A549 (cell line): ENCODE measurements at regions not wholly inside any gene's neighbourhood (a gene's known extent, or its start where the extent isn't known, plus 50 kb on each side); places are given as distances from the start of the nearest gene placed in this dataset.

ENCODE experiments used
- ATAC-seq, 2 experiments: fragments of 200-7000 bp in 1 of 2; fragments of >200 bp in 1 of 2; cut with Nextera tagmentation in 1 of 2; cut with Tn5 transposase in 1 of 2; 3 replicates each; pipeline versions ENCODE4 v1.8.0 to v1.9.1; 2018 to 2020; ENCODE audit warnings: mild to moderate bottlenecking in 1 of 2, moderate library complexity in 1 of 2
- CTCF ChIA-PET: fragments of 300-600 bp; sonication (Branson Sonifier 250); formaldehyde crosslinking; extraction: SDS; loops from one replicate; lab custom pipeline; 2021; ENCODE audit warnings: antibody characterized with exemption, inconsistent platforms; lab: Yijun Ruan, JAX
- POLR2A ChIA-PET: fragments of 350-600 bp; formaldehyde crosslinking; extraction: SDS; loops from one replicate; lab custom pipeline; 2021; ENCODE audit warnings: antibody characterized with exemption, inconsistent platforms; lab: Yijun Ruan, JAX
- DNase-seq, 2 experiments: peaks; one replicate each; pipeline versions ENCODE4 v3.0.0 to v3.0.0-alpha.2; 2011 to 2016; ENCODE audit warnings: low read depth in 1 of 2, low spot score in 1 of 2
- FAIRE-seq: peaks from 2 replicates; lab custom pipeline; 2011; peaks lifted over from hg19 to GRCh38; lab: Jason Lieb, UNC
- H3K27ac ChIP-seq, 2 experiments: fragments of >200 bp; sonication (Bioruptor Twin); formaldehyde crosslinking; 3 replicates each; pipeline ENCODE4 v1.5.1; 2016 to 2017
- H3K4me1 ChIP-seq: fragments of >200 bp; sonication (Bioruptor Twin); formaldehyde crosslinking; 3 replicates; pipeline ENCODE4 v1.6.1; 2016
- H3K4me2 ChIP-seq: fragments of >200 bp; sonication (Bioruptor Twin); formaldehyde crosslinking; 3 replicates; pipeline ENCODE4 v1.6.1; 2016
- H3K4me3 ChIP-seq: fragments of >200 bp; sonication (Bioruptor Twin); formaldehyde crosslinking; 3 replicates; pipeline ENCODE4 v1.5.1; 2016
- H3K9me3 ChIP-seq: fragments of >200 bp; sonication (Bioruptor Twin); formaldehyde crosslinking; 3 replicates; pipeline ENCODE4 v1.6.1; 2016
- CBX2 ChIP-seq: fragments of 200-600 bp; sonication (generic); IDR thresholded peaks from 2 replicates; pipeline ENCODE4 v1.6.1; 2016; ENCODE audit warnings: low read depth, mild to moderate bottlenecking, borderline replicate concordance
- CBX8 ChIP-seq: fragments of 200-600 bp; sonication (generic); IDR thresholded peaks from 2 replicates; pipeline ENCODE4 v1.6.1; 2016
- CEBPB ChIP-seq, 2 experiments: fragments of >200 bp in 1 of 2; sonication (Bioruptor Twin) in 1 of 2; formaldehyde crosslinking in 1 of 2; IDR thresholded peaks; 2 replicates each; pipeline ENCODE4 v1.6.1; 2012 to 2016
- CHD2 ChIP-seq: fragments of 150-350 bp; IDR thresholded peaks from 2 replicates; pipeline ENCODE4 v1.6.1; 2014; ENCODE audit warnings: low read length; ENCODE audit not compliant: partially characterized antibody
- EHF ChIP-seq: fragments of 250-450 bp; sonication (Bioruptor Pico); IDR thresholded peaks from 2 replicates; pipeline ENCODE4 v1.5.0; 2020; ENCODE audit warnings: mild to moderate bottlenecking
- EP300 ChIP-seq, 2 experiments: fragments of >200 bp; sonication (Bioruptor Twin); formaldehyde crosslinking; IDR thresholded peaks; 2 replicates in 1 of 2; 3 replicates in 1 of 2; pipeline ENCODE4 v1.6.1; 2016 to 2017
- ESRRA ChIP-seq: fragments of 150-350 bp; IDR thresholded peaks from 2 replicates; pipeline ENCODE4 v1.6.1; 2014; ENCODE audit warnings: mild to moderate bottlenecking, low read length, borderline replicate concordance
- FOSL2 ChIP-seq, 2 experiments: fragments of 450-650 bp in 1 of 2; fragments of >200 bp in 1 of 2; sonication (Bioruptor Twin) in 1 of 2; formaldehyde crosslinking; IDR thresholded peaks; 2 replicates each; pipeline versions ENCODE4 v1.5.0 to v1.6.1; 2016 to 2020; ENCODE audit warnings: mild to moderate bottlenecking in 1 of 2, moderate library complexity in 1 of 2
- FOXS1 ChIP-seq: fragments of 250-450 bp; sonication (Bioruptor Pico); IDR thresholded peaks from 2 replicates; pipeline ENCODE4 v1.5.0; 2020; ENCODE audit warnings: mild to moderate bottlenecking, moderate library complexity
- GATA3 ChIP-seq: IDR thresholded peaks from 2 replicates; pipeline ENCODE4 v1.6.1; 2012; ENCODE audit warnings: borderline replicate concordance
- HDAC2 ChIP-seq: fragments of 200-600 bp; sonication (generic); IDR thresholded peaks from 2 replicates; pipeline ENCODE4 v1.6.1; 2016
- JUN ChIP-seq, 2 experiments: fragments of >200 bp; sonication (Bioruptor Twin); formaldehyde crosslinking; IDR thresholded peaks; 2 replicates in 1 of 2; 3 replicates in 1 of 2; pipeline ENCODE4 v1.6.1; 2016 to 2017
- KDM1A ChIP-seq: fragments of 200-600 bp; sonication (generic); IDR thresholded peaks from 2 replicates; pipeline ENCODE4 v1.6.1; 2016; ENCODE audit warnings: low read depth, mild to moderate bottlenecking
- KDM5A ChIP-seq: fragments of 200-600 bp; sonication (generic); IDR thresholded peaks from 2 replicates; pipeline ENCODE4 v1.6.1; 2016; ENCODE audit warnings: antibody characterized with exemption, mild to moderate bottlenecking
- MAFK ChIP-seq: fragments of 450-650 bp; IDR thresholded peaks from 2 replicates; pipeline ENCODE4 v1.6.1; 2014; ENCODE audit not compliant: partially characterized antibody
- MAZ ChIP-seq: fragments of 150-350 bp; IDR thresholded peaks from 2 replicates; pipeline ENCODE4 v1.6.1; 2014; ENCODE audit warnings: antibody characterized with exemption, low read depth, low read length, borderline replicate concordance
- POLR2A ChIP-seq: IDR thresholded peaks from 2 replicates; pipeline ENCODE4 v1.6.1; 2012; ENCODE audit warnings: mild to moderate bottlenecking, low read length
- RCOR1 ChIP-seq: fragments of 150-350 bp; IDR thresholded peaks from 2 replicates; pipeline ENCODE4 v1.6.1; 2014; ENCODE audit warnings: antibody characterized with exemption, low read length, low read depth
- RFX5 ChIP-seq: fragments of 450-650 bp; IDR thresholded peaks from 2 replicates; pipeline ENCODE4 v1.7.1; 2014; ENCODE audit warnings: antibody characterized with exemption, mild to moderate bottlenecking, moderate library complexity
- SREBF2 ChIP-seq: fragments of 450-650 bp; IDR thresholded peaks from 2 replicates; pipeline ENCODE4 v1.6.1; 2014; ENCODE audit warnings: mild to moderate bottlenecking, moderate library complexity
- USF2 ChIP-seq: fragments of 450-650 bp; IDR thresholded peaks from 2 replicates; pipeline ENCODE4 v1.6.1; 2014; ENCODE audit warnings: antibody characterized with exemption
- ZFP36 ChIP-seq: fragments of 450-650 bp; IDR thresholded peaks from 2 replicates; pipeline ENCODE4 v1.6.1; 2014; ENCODE audit warnings: borderline replicate concordance; ENCODE audit not compliant: partially characterized antibody
- ZNF302 ChIP-seq: fragments of 250-450 bp; sonication (Bioruptor Pico); IDR thresholded peaks from 2 replicates; pipeline ENCODE4 v1.9.0; 2021; ENCODE audit warnings: inconsistent platforms, mild to moderate bottlenecking, moderate library complexity
- WGBS: methylation state at CpG from one replicate; pipeline ENCODE4 v1.1.6; 2017; ENCODE audit errors: missing lambda C conversion rate; 5-methylcytosine and 5-hydroxymethylcytosine counted together
- TF ChIP-seq, protein P1 (sequence below): fragments of 250-450 bp; sonication (Bioruptor Pico); IDR thresholded peaks from 2 replicates; pipeline ENCODE4 v1.5.0; 2020; ENCODE audit warnings: low read depth, mild to moderate bottlenecking, moderate library complexity
- TF ChIP-seq, protein P2 (sequence below): fragments of 250-450 bp; sonication (Bioruptor Pico); IDR thresholded peaks from 2 replicates; pipeline ENCODE4 v1.5.0; 2021; ENCODE audit warnings: mild to moderate bottlenecking, moderate library complexity, borderline replicate concordance
- TF ChIP-seq, protein P3 (sequence below): fragments of 150-350 bp; IDR thresholded peaks from 2 replicates; pipeline ENCODE4 v1.6.1; 2014; ENCODE audit warnings: low read depth, mild to moderate bottlenecking, low read length

- H3K4me2 ChIP-seq, result no peak overlapping the region
- no peak for FAIRE-seq
- no peak for ATAC-seq
- H3K27ac ChIP-seq, result no peak overlapping the region
- H3K9me3 ChIP-seq, result no peaks in the 10 kb centered on the region
- no peak overlapping the region for H3K4me3 ChIP-seq
- DNase-seq, result no peak
- WGBS, result 53% methylated on average over 8 of the region's 8 CpGs
- TF ChIP-seq KDM1A (no peak), GATA3 (no peak), FOSL2 (IDR thresholded peaks at IDR 0.05) (no peak), FOSL2 (CRISPR knock-in tag; IDR thresholded peaks at IDR 0.05) (no peak), JUN (IDR thresholded peaks at IDR 0.05) (no peak), POLR2A (no peak), ZNF302 (CRISPR knock-in tag) (no peak), CBX2 (no peak), EP300 (IDR thresholded peaks at IDR 0.05) (no peak), RCOR1 (no peak), CBX8 (no peak), SREBF2 (no peak), KDM5A (no peak), CEBPB (IDR thresholded peaks at IDR 0.05) (no peak), EHF (CRISPR knock-in tag) (no peak), ESRRA (no peak), HDAC2 (no peak)
- TF ChIP-seq, protein P1, sequence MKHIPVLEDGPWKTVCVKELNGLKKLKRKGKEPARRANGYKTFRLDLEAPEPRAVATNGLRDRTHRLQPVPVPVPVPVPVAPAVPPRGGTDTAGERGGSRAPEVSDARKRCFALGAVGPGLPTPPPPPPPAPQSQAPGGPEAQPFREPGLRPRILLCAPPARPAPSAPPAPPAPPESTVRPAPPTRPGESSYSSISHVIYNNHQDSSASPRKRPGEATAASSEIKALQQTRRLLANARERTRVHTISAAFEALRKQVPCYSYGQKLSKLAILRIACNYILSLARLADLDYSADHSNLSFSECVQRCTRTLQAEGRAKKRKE, result no peak
- TF ChIP-seq, protein P2, sequence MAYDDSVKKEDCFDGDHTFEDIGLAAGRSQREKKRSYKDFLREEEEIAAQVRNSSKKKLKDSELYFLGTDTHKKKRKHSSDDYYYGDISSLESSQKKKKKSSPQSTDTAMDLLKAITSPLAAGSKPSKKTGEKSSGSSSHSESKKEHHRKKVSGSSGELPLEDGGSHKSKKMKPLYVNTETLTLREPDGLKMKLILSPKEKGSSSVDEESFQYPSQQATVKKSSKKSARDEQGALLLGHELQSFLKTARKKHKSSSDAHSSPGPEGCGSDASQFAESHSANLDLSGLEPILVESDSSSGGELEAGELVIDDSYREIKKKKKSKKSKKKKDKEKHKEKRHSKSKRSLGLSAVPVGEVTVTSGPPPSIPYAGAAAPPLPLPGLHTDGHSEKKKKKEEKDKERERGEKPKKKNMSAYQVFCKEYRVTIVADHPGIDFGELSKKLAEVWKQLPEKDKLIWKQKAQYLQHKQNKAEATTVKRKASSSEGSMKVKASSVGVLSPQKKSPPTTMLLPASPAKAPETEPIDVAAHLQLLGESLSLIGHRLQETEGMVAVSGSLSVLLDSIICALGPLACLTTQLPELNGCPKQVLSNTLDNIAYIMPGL (CRISPR knock-in tag), result no peak
- TF ChIP-seq, all 56 proteins: peak for 0
- ChIA-PET CTCF (interaction anchor here (0.5 kb wide), 1 partner anchor 644 kb away, joined by 4 read pairs; no protein-coding TSS in a partner anchor), POLR2A (no interaction called here)
- no peaks in the 10 kb centered on the region for H3K4me1 ChIP-seq
These were observed 417.2 kb upstream of the PBX1 start for GRCh38 chr1:164141797-164142196.

GRCh38 chr1:164154622-164155021, 404.4 kb upstream of the PBX1 start:
- ATAC-seq (no peak), FAIRE-seq (no peak), DNase-seq (no peak)
- no peak overlapping the region for H3K4me2 ChIP-seq
- H3K27ac ChIP-seq, result no peak overlapping the region
- WGBS, result 26% methylated on average over 1 of the region's 1 CpG
- H3K4me3 ChIP-seq, result no peak overlapping the region
- POLR2A ChIA-PET, result no interaction called here
- H3K9me3 ChIP-seq, result peaks cover 6% of the 10 kb centered on the region; the same call in 1 of the 3 replicates
- TF ChIP-seq ZNF302 (CRISPR knock-in tag) (no peak), USF2 (no peak), HDAC2 (no peak), SREBF2 (no peak), ZFP36 (no peak), FOXS1 (CRISPR knock-in tag) (no peak), RFX5 (no peak)
- TF ChIP-seq, all 56 proteins: peak for 0
- H3K4me1 ChIP-seq, result no peaks in the 10 kb centered on the region
- CTCF ChIA-PET, result interaction anchor here (2.6 kb wide), 1 partner anchor 12 kb away, joined by 7 read pairs; no protein-coding TSS in a partner anchor

GRCh38 chr1:164155347-164155746, 403.6 kb upstream of the PBX1 start:
- no peak for ATAC-seq

More at GRCh38 chr1:164155347-164155746, 403.6 kb upstream of the PBX1 start:
- ChIA-PET CTCF (no interaction called here), POLR2A (no interaction called here)
- H3K9me3 ChIP-seq, result peaks cover 6% of the 10 kb centered on the region; the same call in 1 of the 3 replicates
- no peak overlapping the region for H3K4me2 ChIP-seq
- FAIRE-seq (no peak), DNase-seq (peak in 1 of 2 experiments; percentile 2)
- H3K4me1 ChIP-seq, result no peaks in the 10 kb centered on the region
- 21% methylated on average over 4 of the region's 4 CpGs for WGBS
- TF ChIP-seq MAZ, result no peak
- TF ChIP-seq CHD2, result no peak
- no peak for TF ChIP-seq CBX8
- no peak for TF ChIP-seq MAFK
- TF ChIP-seq, protein P3, sequence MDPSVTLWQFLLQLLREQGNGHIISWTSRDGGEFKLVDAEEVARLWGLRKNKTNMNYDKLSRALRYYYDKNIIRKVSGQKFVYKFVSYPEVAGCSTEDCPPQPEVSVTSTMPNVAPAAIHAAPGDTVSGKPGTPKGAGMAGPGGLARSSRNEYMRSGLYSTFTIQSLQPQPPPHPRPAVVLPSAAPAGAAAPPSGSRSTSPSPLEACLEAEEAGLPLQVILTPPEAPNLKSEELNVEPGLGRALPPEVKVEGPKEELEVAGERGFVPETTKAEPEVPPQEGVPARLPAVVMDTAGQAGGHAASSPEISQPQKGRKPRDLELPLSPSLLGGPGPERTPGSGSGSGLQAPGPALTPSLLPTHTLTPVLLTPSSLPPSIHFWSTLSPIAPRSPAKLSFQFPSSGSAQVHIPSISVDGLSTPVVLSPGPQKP, result no peak
- H3K4me3 ChIP-seq, result no peak overlapping the region
- H3K27ac ChIP-seq, result no peak overlapping the region
